WERI-Rb-1 (cell line): ENCODE measurements at regions not wholly inside any gene's neighbourhood (a gene's known extent, or its start where the extent isn't known, plus 50 kb on each side); places are given as distances from the start of the nearest gene placed in this dataset.

Experiments used
- DNase-seq: peaks from one replicate; pipeline ENCODE4 v3.0.0-alpha.2; 2020
- H3K27ac ChIP-seq: fragments of 250-450 bp; sonication (Bioruptor Pico); 2 replicates; pipeline ENCODE4 v1.5.1; 2020; ENCODE audit warnings: mild to moderate bottlenecking, moderate library complexity
- H3K27me3 ChIP-seq: fragments of 250-450 bp; sonication (Bioruptor Pico); 2 replicates; pipeline ENCODE4 v1.5.1; 2021; ENCODE audit warnings: mild to moderate bottlenecking, low read depth, moderate library complexity; ENCODE audit not compliant: insufficient read depth, severe bottlenecking
- H3K36me3 ChIP-seq: fragments of 250-450 bp; sonication (Bioruptor Pico); 2 replicates; pipeline ENCODE4 v1.5.1; 2020; ENCODE audit warnings: mild to moderate bottlenecking, moderate library complexity
- H3K4me3 ChIP-seq: 2 replicates; pipeline ENCODE4 v1.5.1; 2011; ENCODE audit warnings: low read depth, mild to moderate bottlenecking, control low read depth, low read length
- H3K9me3 ChIP-seq: fragments of 250-450 bp; sonication (Bioruptor Pico); 2 replicates; pipeline ENCODE4 v1.5.1; 2021; ENCODE audit warnings: mild to moderate bottlenecking, moderate library complexity; ENCODE audit not compliant: severe bottlenecking
- TF ChIP-seq, protein P1 (sequence below): IDR thresholded peaks from 2 replicates; pipeline ENCODE4 v1.5.1; 2011; ENCODE audit warnings: low read depth, mild to moderate bottlenecking, control low read depth, inconsistent platforms, low read length

DNA sequence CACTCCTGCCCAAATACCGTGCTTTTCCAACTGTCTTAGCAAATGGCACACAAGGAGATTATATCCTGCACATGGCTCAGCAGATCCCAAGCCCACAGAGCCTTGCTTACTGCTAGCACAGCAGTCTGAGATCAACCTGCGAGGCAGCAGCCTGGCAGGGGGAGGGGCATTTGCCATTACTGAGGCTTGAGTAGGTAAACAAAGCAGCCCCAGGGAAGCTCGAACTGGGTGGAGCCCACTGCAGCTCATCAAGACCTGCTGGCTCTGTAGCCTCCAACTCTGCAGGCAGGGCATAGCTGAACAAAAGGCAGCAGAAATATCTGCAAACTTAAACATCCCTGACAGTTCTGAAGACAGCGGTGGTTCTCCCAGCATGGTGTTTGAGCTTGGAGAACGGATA is 70.1 kb upstream of the PTBP2 start:
- no peak for DNase-seq
- TF ChIP-seq, protein P1, sequence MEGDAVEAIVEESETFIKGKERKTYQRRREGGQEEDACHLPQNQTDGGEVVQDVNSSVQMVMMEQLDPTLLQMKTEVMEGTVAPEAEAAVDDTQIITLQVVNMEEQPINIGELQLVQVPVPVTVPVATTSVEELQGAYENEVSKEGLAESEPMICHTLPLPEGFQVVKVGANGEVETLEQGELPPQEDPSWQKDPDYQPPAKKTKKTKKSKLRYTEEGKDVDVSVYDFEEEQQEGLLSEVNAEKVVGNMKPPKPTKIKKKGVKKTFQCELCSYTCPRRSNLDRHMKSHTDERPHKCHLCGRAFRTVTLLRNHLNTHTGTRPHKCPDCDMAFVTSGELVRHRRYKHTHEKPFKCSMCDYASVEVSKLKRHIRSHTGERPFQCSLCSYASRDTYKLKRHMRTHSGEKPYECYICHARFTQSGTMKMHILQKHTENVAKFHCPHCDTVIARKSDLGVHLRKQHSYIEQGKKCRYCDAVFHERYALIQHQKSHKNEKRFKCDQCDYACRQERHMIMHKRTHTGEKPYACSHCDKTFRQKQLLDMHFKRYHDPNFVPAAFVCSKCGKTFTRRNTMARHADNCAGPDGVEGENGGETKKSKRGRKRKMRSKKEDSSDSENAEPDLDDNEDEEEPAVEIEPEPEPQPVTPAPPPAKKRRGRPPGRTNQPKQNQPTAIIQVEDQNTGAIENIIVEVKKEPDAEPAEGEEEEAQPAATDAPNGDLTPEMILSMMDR, result no peak
- H3K4me3 ChIP-seq, result no peak overlapping the region
- no peaks in the 10 kb centered on the region for H3K36me3 ChIP-seq
- H3K9me3 ChIP-seq, result no peaks in the 10 kb centered on the region
- H3K27ac ChIP-seq, result no peak overlapping the region
- H3K27me3 ChIP-seq, result no peaks in the 10 kb centered on the region

DNA sequence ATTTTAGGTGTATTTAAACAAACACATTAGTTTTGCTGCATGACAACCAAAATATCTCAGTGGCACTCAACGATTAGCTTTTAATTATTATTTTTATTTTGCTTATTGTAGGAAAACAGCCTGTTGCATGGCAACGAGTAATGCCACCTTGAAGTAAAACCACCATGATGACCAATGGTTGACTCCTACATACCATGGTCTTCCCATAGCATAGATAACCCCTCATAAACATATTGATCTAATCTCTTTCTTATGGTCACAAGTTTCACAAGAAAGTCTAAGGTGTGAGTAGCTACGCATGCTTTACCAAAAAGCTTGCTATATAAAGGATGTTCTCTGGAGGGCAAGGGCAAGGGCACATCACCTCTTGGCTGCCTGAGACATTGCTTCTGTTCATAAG is 61.5 kb upstream of the PTBP2 start:
- DNase-seq, result no peak
- TF ChIP-seq, protein P1, result no peak
- Histone ChIP-seq H3K9me3 (no peaks in the 10 kb centered on the region), H3K36me3 (no peaks in the 10 kb centered on the region), H3K27ac (no peak overlapping the region), H3K4me3 (no peak overlapping the region), H3K27me3 (no peaks in the 10 kb centered on the region)

DNA sequence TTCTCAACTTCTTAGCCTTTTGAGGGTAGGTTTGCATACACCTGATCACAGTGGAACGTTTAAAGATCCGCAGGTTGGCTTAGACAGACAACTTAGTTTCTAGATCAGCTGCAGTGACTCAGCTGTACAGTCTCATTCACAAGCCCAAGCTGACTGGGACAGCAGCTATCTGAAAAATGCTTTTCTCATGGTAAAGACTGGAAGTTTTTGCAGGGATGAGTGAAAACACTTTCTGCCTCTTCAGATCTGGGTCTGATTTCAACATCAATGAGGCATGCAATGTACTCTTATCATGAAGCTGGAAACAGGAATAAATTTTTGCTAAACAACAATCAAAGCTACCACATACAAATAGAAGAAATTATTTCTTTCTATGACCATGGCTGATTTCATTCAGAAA is 61.1 kb upstream of the PTBP2 start:
- H3K36me3 ChIP-seq, result no peaks in the 10 kb centered on the region
- no peak overlapping the region for H3K27ac ChIP-seq
- no peak overlapping the region for H3K4me3 ChIP-seq
- no peaks in the 10 kb centered on the region for H3K27me3 ChIP-seq
- H3K9me3 ChIP-seq, result no peaks in the 10 kb centered on the region
- TF ChIP-seq, protein P1, result no peak
- DNase-seq, result no peak
